Endothelial cell of umbilical vein (primary cell): ENCODE measurements at regions not wholly inside any gene's neighbourhood (a gene's known extent, or its start where the extent isn't known, plus 50 kb on each side); places are given as distances from the start of the nearest gene placed in this dataset.

Source experiments
- BruUV-seq: library from RNA; stranded (reverse); fragments of 400-500 nt; replicated peaks from 2 replicates; lab custom pipeline; 2021; lab: Mats Ljungman, UMichigan
- CTCF ChIA-PET: fragments of 300-600, 350-600 bp; sonication (Branson Sonifier 250); formaldehyde crosslinking; loops from one replicate; lab custom pipeline; 2021; ENCODE audit warnings: antibody characterized with exemption, inconsistent platforms; lab: Charles Lee
- POLR2A ChIA-PET: fragments of 300-600, 350-600 bp; sonication (Branson Sonifier 250); formaldehyde crosslinking; loops from one replicate; lab custom pipeline; 2021; ENCODE audit warnings: antibody characterized with exemption, inconsistent platforms; lab: Charles Lee
- DNase-seq: peaks from one replicate; pipeline ENCODE4 v3.0.0-alpha.2; 2011; ENCODE audit warnings: low read depth, low spot score
- FAIRE-seq: peaks from 2 replicates; lab custom pipeline; 2011; peaks lifted over from hg19 to GRCh38; lab: Jason Lieb, UNC
- H2AFZ ChIP-seq: 2 replicates; pipeline ENCODE4 v1.6.0; 2012; ENCODE audit warnings: low read depth, low read length, control low read depth, inconsistent platforms
- H3K27ac ChIP-seq: 2 replicates; pipeline ENCODE4 v1.5.1; 2011; ENCODE audit warnings: low read depth, mild to moderate bottlenecking, control low read depth, low read length, moderate library complexity; ENCODE audit not compliant: insufficient read depth
- H3K27me3 ChIP-seq, 2 experiments: 2 replicates each; pipeline versions ENCODE4 v1.6.0 to v1.6.1; 2011; ENCODE audit warnings: low read length in 2 of 2, mixed read lengths in 1 of 2; ENCODE audit not compliant: control insufficient read depth in 2 of 2, insufficient read depth in 2 of 2
- H3K36me3 ChIP-seq, 2 experiments: 2 replicates in 1 of 2; 3 replicates in 1 of 2; pipeline ENCODE4 v1.5.1; 2011; ENCODE audit warnings: low read length in 2 of 2, mild to moderate bottlenecking in 1 of 2, moderate library complexity in 1 of 2; ENCODE audit not compliant: control insufficient read depth in 2 of 2, insufficient read depth in 2 of 2; ENCODE audit errors: extremely low read depth in 1 of 2
- H3K4me1 ChIP-seq: 3 replicates; pipeline ENCODE4 v1.5.1; 2011; ENCODE audit warnings: mild to moderate bottlenecking, low read length; ENCODE audit not compliant: control insufficient read depth, insufficient read depth; ENCODE audit errors: extremely low read depth
- H3K4me2 ChIP-seq: 2 replicates; pipeline ENCODE4 v1.6.1; 2011; ENCODE audit warnings: low read length, control low read depth, mixed read lengths; ENCODE audit not compliant: insufficient read depth
- H3K4me3 ChIP-seq, 3 experiments: fragments of 200-600 bp in 1 of 3; sonication (generic), shearing (Covaris generic) in 1 of 3; replicated peaks in 1 of 3; 2 replicates each; pipeline ENCODE4 v1.5.1; 2011 to 2016; ENCODE audit warnings: control low read depth in 3 of 3, low read length in 3 of 3, mild to moderate bottlenecking in 2 of 3, inconsistent platforms in 1 of 3, low read depth in 1 of 3, moderate library complexity in 1 of 3; ENCODE audit not compliant: insufficient read depth in 1 of 3
- H3K79me2 ChIP-seq: 2 replicates; pipeline ENCODE4 v1.6.0; 2012; ENCODE audit warnings: low read length, inconsistent platforms; ENCODE audit not compliant: control insufficient read depth, insufficient read depth
- H3K9ac ChIP-seq: replicated peaks from 2 replicates; pipeline ENCODE3; 2011; ENCODE audit warnings: low read length, control low read depth; ENCODE audit not compliant: insufficient read depth; ENCODE audit errors: extremely low read depth
- H3K9me1 ChIP-seq: replicated peaks from 3 replicates; pipeline ENCODE4 v1.6.0; 2011; ENCODE audit warnings: mild to moderate bottlenecking, low read length; ENCODE audit not compliant: control insufficient read depth, insufficient read depth; ENCODE audit errors: extremely low read depth
- H3K9me3 ChIP-seq: replicated peaks from 2 replicates; pipeline ENCODE4 v1.5.1; 2012; ENCODE audit warnings: low read length, inconsistent platforms; ENCODE audit not compliant: control insufficient read depth, insufficient read depth
- H4K20me1 ChIP-seq: replicated peaks from 2 replicates; pipeline ENCODE3; 2011; ENCODE audit warnings: mild to moderate bottlenecking, low read length; ENCODE audit not compliant: control insufficient read depth, insufficient read depth; ENCODE audit errors: extremely low read depth
- CTCF ChIP-seq, 2 donors: IDR thresholded peaks; 1 replicate in 1 of 2; 2 replicates in 1 of 2; pipeline ENCODE4 v1.5.1; 2011; ENCODE audit warnings: low read length in 2 of 2, mild to moderate bottlenecking in 2 of 2, moderate library complexity in 2 of 2, control low read depth in 1 of 2, inconsistent platforms in 1 of 2, low read depth in 1 of 2; ENCODE audit not compliant: insufficient read depth in 1 of 2; ENCODE audit errors: extremely low read depth in 1 of 2
- EZH2 ChIP-seq: IDR thresholded peaks from 2 replicates; pipeline ENCODE4 v1.6.1; 2012; ENCODE audit warnings: borderline replicate concordance, low read depth, mild to moderate bottlenecking, moderate library complexity, low read length, inconsistent platforms; ENCODE audit not compliant: severe bottlenecking
- FOS ChIP-seq: IDR thresholded peaks from 2 replicates; pipeline ENCODE4 v1.6.1; 2011; ENCODE audit warnings: mild to moderate bottlenecking, low read length, moderate library complexity, borderline replicate concordance; ENCODE audit not compliant: insufficient read depth
- GATA2 ChIP-seq: IDR thresholded peaks from 2 replicates; pipeline ENCODE4 v1.7.0; 2011; ENCODE audit warnings: low read depth, mild to moderate bottlenecking, moderate library complexity, mixed read lengths, low read length; ENCODE audit not compliant: insufficient read length, insufficient read depth
- JUN ChIP-seq: IDR thresholded peaks from 2 replicates; pipeline ENCODE4 v1.6.1; 2011; ENCODE audit warnings: borderline replicate concordance, low read depth; ENCODE audit not compliant: insufficient read length, insufficient read depth
- MAX ChIP-seq: IDR thresholded peaks from 2 replicates; pipeline ENCODE4 v1.6.1; 2011; ENCODE audit not compliant: insufficient read depth, insufficient read length
- MYC ChIP-seq: IDR thresholded peaks from one replicate; pipeline ENCODE4 v1.6.1; 2011; ENCODE audit warnings: mild to moderate bottlenecking, low read depth, low read length
- POLR2A ChIP-seq: IDR thresholded peaks from 2 replicates; pipeline ENCODE4 v1.6.1; 2012; ENCODE audit warnings: low read depth, mild to moderate bottlenecking, control low read depth, low read length
- POLR2AphosphoS5 ChIP-seq: IDR thresholded peaks from 2 replicates; pipeline ENCODE4 v1.6.1; 2012; ENCODE audit warnings: low read depth, mild to moderate bottlenecking, control low read depth, low read length, moderate library complexity; ENCODE audit not compliant: insufficient read depth
- dilution Hi-C: fragments of 300-500 bp; cut with MboI; formaldehyde crosslinking; loops from one replicate; pipeline ENCODE4 v1.15.0; 2019; ENCODE audit warnings: low sequenced_read_pairs; ENCODE audit not compliant: extremely low pct_ligation_motif_present
- intact Hi-C: fragments of 100-400 bp; cut with micrococcal nuclease; formaldehyde crosslinking; loops from one replicate; pipeline ENCODE4 v1.10.0; 2022

- no peaks in the 10 kb centered on the region for H3K9me3 ChIP-seq
- dilution Hi-C loops (no loop called here), intact Hi-C loops (no loop called here)
- POLR2A ChIA-PET: no interaction called here
- no peaks in the 10 kb centered on the region for H3K27me3 ChIP-seq
- H3K4me1 ChIP-seq: no peaks in the 10 kb centered on the region
- CTCF ChIA-PET: no interaction called here
- no peaks in the 10 kb centered on the region for H3K79me2 ChIP-seq
- H3K4me2 ChIP-seq: no peak overlapping the region
- FAIRE-seq (no peak), DNase-seq (no peak)
- no peaks in the 10 kb centered on the region for H4K20me1 ChIP-seq
- no peaks in the 10 kb centered on the region for H3K36me3 ChIP-seq
- TF ChIP-seq MYC (no peak), EZH2 (no peak), MAX (no peak), JUN (no peak), CTCF (IDR thresholded peaks at IDR 0.05; ENCODE audit: extremely low read depth in 1 of 2, insufficient read depth in 1 of 2, low read depth in 1 of 2, low read length in 2 of 2) (no peak), FOS (no peak), POLR2AphosphoS5 (no peak), POLR2A (no peak), GATA2 (no peak)
- H3K9me1 ChIP-seq: no peaks in the 10 kb centered on the region
- BruUV-seq: no TSS peak
- H3K9ac ChIP-seq: no peak overlapping the region
- H3K4me3 ChIP-seq: no peak overlapping the region
- no peak overlapping the region for H3K27ac ChIP-seq
- H2AFZ ChIP-seq: no peak overlapping the region
These were observed 268.0 kb upstream of the JARID2 start for GRCh38 chr6:14977747-14978382.
